ENCODE measurements at regions not wholly inside any gene's neighbourhood (a gene's known extent, or its start where the extent isn't known, plus 50 kb on each side); places are given as distances from the start of the nearest gene placed in this dataset.

- TF ChIP-seq EZH2 (IDR thresholded peaks at IDR 0.05; ENCODE audit: borderline replicate concordance, insufficient read depth, low read length, poor library complexity, severe bottlenecking), result no peak
- no peak for TF ChIP-seq EP300 (conservative IDR thresholded peaks at IDR 0.05; ENCODE audit: poor library complexity, severe bottlenecking)
- no peak for TF ChIP-seq TAF1 (IDR thresholded peaks at IDR 0.05; ENCODE audit: low read depth)
These were observed 622.8 kb downstream of the DACH1 start for GRCh38 chr13:71244161-71244560.

Measured in neural cell (in vitro differentiated cells).